ENCODE measurements at regions not wholly inside any gene's neighbourhood (a gene's known extent, or its start where the extent isn't known, plus 50 kb on each side); places are given as distances from the start of the nearest gene placed in this dataset.

DNA sequence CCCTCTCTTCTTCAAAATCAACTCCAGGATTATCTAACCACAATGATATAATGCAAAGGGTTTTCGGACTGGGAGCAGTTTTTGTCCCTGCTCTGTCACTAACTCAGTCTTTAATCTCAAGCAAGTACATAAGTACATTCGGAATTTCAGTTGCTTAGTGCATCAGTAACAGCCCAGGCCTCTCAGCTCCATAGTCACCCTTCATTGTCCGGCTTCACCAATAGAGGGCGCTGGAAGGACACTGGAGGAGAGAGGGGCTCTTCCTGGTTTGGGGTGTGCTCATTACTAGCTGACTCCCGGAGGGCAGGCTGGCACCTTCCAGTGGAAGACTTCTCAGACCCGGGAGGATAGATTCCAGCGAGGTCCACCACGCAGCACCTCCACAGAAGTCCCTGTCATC lies 90.4 kb upstream of the PDGFD start:
- no peak for TF ChIP-seq BHLHE40 (IDR thresholded peaks at IDR 0.05; ENCODE audit: low read depth, low read length)
- peak; percentile 48 for TF ChIP-seq RAD21 (IDR thresholded peaks at IDR 0.05; ENCODE audit: low read length)
- TF ChIP-seq, protein P1, sequence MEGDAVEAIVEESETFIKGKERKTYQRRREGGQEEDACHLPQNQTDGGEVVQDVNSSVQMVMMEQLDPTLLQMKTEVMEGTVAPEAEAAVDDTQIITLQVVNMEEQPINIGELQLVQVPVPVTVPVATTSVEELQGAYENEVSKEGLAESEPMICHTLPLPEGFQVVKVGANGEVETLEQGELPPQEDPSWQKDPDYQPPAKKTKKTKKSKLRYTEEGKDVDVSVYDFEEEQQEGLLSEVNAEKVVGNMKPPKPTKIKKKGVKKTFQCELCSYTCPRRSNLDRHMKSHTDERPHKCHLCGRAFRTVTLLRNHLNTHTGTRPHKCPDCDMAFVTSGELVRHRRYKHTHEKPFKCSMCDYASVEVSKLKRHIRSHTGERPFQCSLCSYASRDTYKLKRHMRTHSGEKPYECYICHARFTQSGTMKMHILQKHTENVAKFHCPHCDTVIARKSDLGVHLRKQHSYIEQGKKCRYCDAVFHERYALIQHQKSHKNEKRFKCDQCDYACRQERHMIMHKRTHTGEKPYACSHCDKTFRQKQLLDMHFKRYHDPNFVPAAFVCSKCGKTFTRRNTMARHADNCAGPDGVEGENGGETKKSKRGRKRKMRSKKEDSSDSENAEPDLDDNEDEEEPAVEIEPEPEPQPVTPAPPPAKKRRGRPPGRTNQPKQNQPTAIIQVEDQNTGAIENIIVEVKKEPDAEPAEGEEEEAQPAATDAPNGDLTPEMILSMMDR (conservative IDR thresholded peaks at IDR 0.05; ENCODE audit: low read depth, low read length), result peak; percentile 44
- Histone ChIP-seq H3K18ac (ENCODE audit: low read depth, low read length) (no peak overlapping the region), H3K79me1 (ENCODE audit: low read depth in 1 of 2, low read length in 2 of 2) (no peaks in the 10 kb centered on the region), H3K9me3 (ENCODE audit: control insufficient read depth, insufficient read depth, low read length) (no peaks in the 10 kb centered on the region), H2BK120ac (ENCODE audit: low read depth, low read length) (no peak overlapping the region), H2BK15ac (ENCODE audit: low read depth, low read length) (no peak overlapping the region), H3K23ac (ENCODE audit: low read depth, low read length) (no peak overlapping the region), H2AK9ac (replicated peaks; ENCODE audit: low read depth, low read length, poor library complexity) (no peak overlapping the region), H4K20me1 (ENCODE audit: insufficient read depth, low read length) (no peaks in the 10 kb centered on the region), H3K27ac (ENCODE audit: insufficient read depth, low read length) (no peak overlapping the region), H3K14ac (replicated peaks; ENCODE audit: low read depth, low read length) (no peak overlapping the region), H2AFZ (replicated peaks; ENCODE audit: low read length, poor library complexity) (no peak overlapping the region), H3K56ac (ENCODE audit: extremely low read depth, insufficient read depth, low read length) (no peak overlapping the region), H4K91ac (ENCODE audit: insufficient read depth, low read depth, low read length) (no peak overlapping the region), H2AK5ac (ENCODE audit: low read depth, low read length) (no peak overlapping the region), H3K4ac (ENCODE audit: low read depth, low read length) (no peak overlapping the region), H4K8ac (ENCODE audit: low read depth in 2 of 2, low read length in 2 of 2) (no peak overlapping the region), H3K36me3 (ENCODE audit: control insufficient read depth, insufficient read depth, low read length) (no peaks in the 10 kb centered on the region), H3K9me1 (ENCODE audit: insufficient read depth, low read length) (no peaks in the 10 kb centered on the region), H3K4me3 (ENCODE audit: insufficient read depth, low read depth, low read length) (no peak overlapping the region), H2BK5ac (ENCODE audit: low read depth, low read length, poor library complexity, severe bottlenecking) (no peak overlapping the region), H3K4me1 (ENCODE audit: control insufficient read depth, insufficient read depth, low read length) (no peaks in the 10 kb centered on the region), H2BK20ac (ENCODE audit: low read depth, low read length) (no peak overlapping the region), H3K4me2 (ENCODE audit: low read depth, low read length) (no peak overlapping the region), H3K27me3 (ENCODE audit: control insufficient read depth, insufficient read depth, low read length) (no peaks in the 10 kb centered on the region), H4K5ac (ENCODE audit: low read depth, low read length) (no peak overlapping the region), H3K9ac (ENCODE audit: low read depth, low read length) (no peak overlapping the region)
- DNase-seq (no peak), ATAC-seq (ENCODE audit: low read depth) (peak; percentile 46; the same call in 1 of the 2 replicates)
- dilution Hi-C loops (cut with HindIII; ENCODE audit: low sequenced_read_pairs, unreplicated experiment), result no loop called here
- no TSS peak for BruUV-seq (replicated peaks)
- ChIA-PET POLR2A (ENCODE audit: unreplicated experiment) (no interaction called here), CTCF (interaction anchor here (1.0 to 1.5 kb wide), 4 partner anchors 9 to 279 kb away, joined by 3 to 4 read pairs (median 3); no protein-coding TSS in a partner anchor)
- WGBS, 2 experiments (ENCODE audit: extremely low coverage in 2 of 2, insufficient read length in 1 of 2), result no CpG with 5 or more reads among the region's 8 CpGs
- intact Hi-C loops (cut with micrococcal nuclease), result no loop called here
- in situ Hi-C loops (cut with MboI; ENCODE audit: low sequenced_read_pairs), result no loop called here

Data from IMR-90 (cell line).